Middle frontal gyrus (tissue), 1 donor: ENCODE measurements at regions not wholly inside any gene's neighbourhood (a gene's known extent, or its start where the extent isn't known, plus 50 kb on each side); places are given as distances from the start of the nearest gene placed in this dataset.

Experiments
- DNase-seq: peaks from one replicate; pipeline ENCODE4 v3.0.0-alpha.2; 2015; ENCODE audit warnings: low spot score; ENCODE audit errors: extremely low spot score

- DNase-seq, result no peak
These were observed 482.6 kb downstream of the RFC3 start for GRCh38 chr13:34300559-34300958.

GRCh38 chr13:34302596-34302995 lies 484.6 kb downstream of the RFC3 start:
- no peak for DNase-seq

- DNase-seq, result no peak
These were observed 485.4 kb downstream of the RFC3 start for GRCh38 chr13:34303346-34303745.

GRCh38 chr13:34307607-34308006 lies 489.7 kb downstream of the RFC3 start:
- DNase-seq, result no peak

GRCh38 chr13:34308725-34309124 lies 490.8 kb downstream of the RFC3 start:
- DNase-seq, result no peak

GRCh38 chr13:34310539-34310938 lies 492.6 kb downstream of the RFC3 start:
- DNase-seq, result no peak

GRCh38 chr13:34311251-34311650 lies 493.3 kb downstream of the RFC3 start:
- no peak for DNase-seq

GRCh38 chr13:34312578-34312977 lies 494.6 kb downstream of the RFC3 start:
- DNase-seq, result no peak

GRCh38 chr13:34320084-34320483 lies 502.1 kb downstream of the RFC3 start:
- no peak for DNase-seq

- no peak for DNase-seq
These were observed 504.2 kb downstream of the RFC3 start for GRCh38 chr13:34322014-34322742.

- no peak for DNase-seq
These were observed 504.8 kb downstream of the RFC3 start for GRCh38 chr13:34322743-34323074.

GRCh38 chr13:34335014-34336007 lies 517.4 kb downstream of the RFC3 start:
- DNase-seq, result no peak

- DNase-seq, result no peak
These were observed 520.2 kb downstream of the RFC3 start for GRCh38 chr13:34338102-34338501.

GRCh38 chr13:34340534-34340933 lies 522.6 kb downstream of the RFC3 start:
- DNase-seq, result no peak

- DNase-seq, result no peak
These were observed 525.5 kb downstream of the RFC3 start for GRCh38 chr13:34343413-34343940.

GRCh38 chr13:34344816-34345215 lies 526.9 kb downstream of the RFC3 start:
- no peak for DNase-seq

GRCh38 chr13:34345258-34345965 lies 527.5 kb downstream of the RFC3 start:
- DNase-seq, result no peak

- no peak for DNase-seq
These were observed 528.7 kb downstream of the RFC3 start for GRCh38 chr13:34346626-34347025.

- no peak for DNase-seq
These were observed 530.0 kb downstream of the RFC3 start for GRCh38 chr13:34347784-34348573.

- DNase-seq, result no peak
These were observed 531.3 kb downstream of the RFC3 start for GRCh38 chr13:34349091-34349722.
